SK-N-MC (cell line): ENCODE measurements at regions not wholly inside any gene's neighbourhood (a gene's known extent, or its start where the extent isn't known, plus 50 kb on each side); places are given as distances from the start of the nearest gene placed in this dataset.

Experiments used
- DNase-seq: peaks from one replicate; pipeline ENCODE4 v3.0.0-alpha.2; 2011; ENCODE audit warnings: low read depth, low spot score
- H3K27ac ChIP-seq: fragments of 200-600 bp; sonication (generic); 2 replicates; pipeline ENCODE4 v1.5.1; 2016; ENCODE audit warnings: mixed run types
- H3K36me3 ChIP-seq: fragments of 200-600 bp; sonication (generic); 2 replicates; pipeline ENCODE4 v1.6.1; 2017; ENCODE audit warnings: antibody characterized with exemption, low read length, mixed read lengths; ENCODE audit not compliant: insufficient read depth
- H3K4me3 ChIP-seq: fragments of 200-600 bp; sonication (generic); 2 replicates; pipeline ENCODE4 v1.5.1; 2016
- H3K9ac ChIP-seq: fragments of 200-600 bp; sonication (generic); 2 replicates; pipeline ENCODE4 v1.8.0; 2017; ENCODE audit warnings: mixed run types, mixed read lengths; ENCODE audit not compliant: insufficient read length
- H3K9me3 ChIP-seq: fragments of 200-600 bp; sonication (generic); 2 replicates; pipeline ENCODE4 v1.6.1; 2017; ENCODE audit warnings: low read depth, mild to moderate bottlenecking, antibody characterized with exemption, low read length, moderate library complexity, mixed read lengths
- EZH2 ChIP-seq: fragments of 200-600 bp; sonication (generic); IDR thresholded peaks from one replicate; pipeline ENCODE4 v1.6.1; 2017; ENCODE audit warnings: antibody characterized with exemption
- FOXP2 ChIP-seq: optimal IDR thresholded peaks from 2 replicates; pipeline ENCODE3; 2011; ENCODE audit warnings: mild to moderate bottlenecking, moderate library complexity; ENCODE audit not compliant: insufficient read depth; ENCODE audit errors: extremely low read length, control extremely low read depth
- POLR2AphosphoS5 ChIP-seq: IDR thresholded peaks from 2 replicates; pipeline ENCODE4 v1.6.1; 2012; ENCODE audit warnings: mild to moderate bottlenecking, low read depth, low read length, borderline replicate concordance

GRCh38 chr3:163159306-163159705 is 1662.7 kb downstream of the OTOL1 start:
- Histone ChIP-seq H3K4me3 (no peak overlapping the region), H3K9me3 (no peaks in the 10 kb centered on the region), H3K36me3 (no peaks in the 10 kb centered on the region), H3K9ac (no peak overlapping the region), H3K27ac (no peak overlapping the region)
- no peak for TF ChIP-seq POLR2AphosphoS5
- TF ChIP-seq EZH2, result no peak
- TF ChIP-seq FOXP2, result no peak
- DNase-seq, result no peak

- Histone ChIP-seq H3K9ac (no peak overlapping the region), H3K4me3 (no peak overlapping the region), H3K9me3 (peaks cover 5% of the 10 kb centered on the region; the same call in 1 of the 2 replicates), H3K36me3 (no peaks in the 10 kb centered on the region), H3K27ac (no peak overlapping the region)
- no peak for DNase-seq
- TF ChIP-seq EZH2, result no peak
- TF ChIP-seq POLR2AphosphoS5, result no peak
- no peak for TF ChIP-seq FOXP2
These were observed 1643.0 kb downstream of the OTOL1 start for GRCh38 chr3:163139600-163139999.

- no peak overlapping the region for H3K9ac ChIP-seq
- no peaks in the 10 kb centered on the region for H3K36me3 ChIP-seq
- DNase-seq, result no peak
- H3K9me3 ChIP-seq, result peaks cover 5% of the 10 kb centered on the region; the same call in 1 of the 2 replicates
- no peak overlapping the region for H3K4me3 ChIP-seq
- no peak overlapping the region for H3K27ac ChIP-seq
- TF ChIP-seq EZH2, result no peak
- no peak for TF ChIP-seq FOXP2
- no peak for TF ChIP-seq POLR2AphosphoS5
These were observed 1641.7 kb downstream of the OTOL1 start for GRCh38 chr3:163138258-163138657.

DNA sequence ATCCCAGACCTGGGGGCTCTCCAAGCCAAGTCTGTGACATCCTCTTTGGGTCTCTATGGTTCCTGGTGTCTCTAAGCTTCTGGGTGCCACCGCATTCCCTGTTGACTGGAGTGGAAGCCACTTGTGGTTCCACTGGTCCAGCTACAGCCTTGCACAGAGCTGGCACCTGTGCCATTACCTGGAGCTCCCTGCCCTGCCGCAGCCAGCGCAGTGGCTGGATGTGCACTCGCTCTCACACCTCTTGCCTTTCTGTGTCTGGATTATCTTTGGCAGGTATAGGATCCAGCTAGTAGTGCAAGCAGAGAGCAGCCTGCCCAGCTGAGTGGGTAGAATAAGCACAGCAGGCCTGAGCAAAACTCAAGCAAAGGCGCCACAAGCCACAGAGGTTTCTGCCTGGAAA is 1635.5 kb downstream of the OTOL1 start:
- H3K9me3 ChIP-seq, result peaks cover 4% of the 10 kb centered on the region; the same call in 1 of the 2 replicates
- H3K4me3 ChIP-seq, result no peak overlapping the region
- no peak overlapping the region for H3K27ac ChIP-seq
- no peak overlapping the region for H3K9ac ChIP-seq
- TF ChIP-seq FOXP2 (no peak), POLR2AphosphoS5 (no peak), EZH2 (no peak)
- H3K36me3 ChIP-seq, result no peaks in the 10 kb centered on the region
- DNase-seq, result no peak

- no peak for DNase-seq
- H3K27ac ChIP-seq, result no peak overlapping the region
These were observed 1632.7 kb downstream of the OTOL1 start for GRCh38 chr3:163129287-163129686.

GRCh38 chr3:163126115-163126514 is 1629.5 kb downstream of the OTOL1 start:
- Histone ChIP-seq H3K27ac (no peak overlapping the region), H3K9me3 (peaks cover 14% of the 10 kb centered on the region; the same call in 1 of the 2 replicates), H3K4me3 (no peak overlapping the region), H3K9ac (no peak overlapping the region), H3K36me3 (no peaks in the 10 kb centered on the region)
- DNase-seq, result no peak
- TF ChIP-seq POLR2AphosphoS5, result no peak
- TF ChIP-seq FOXP2, result no peak
- no peak for TF ChIP-seq EZH2

More at GRCh38 chr3:163129287-163129686, 1632.7 kb downstream of the OTOL1 start:
- H3K9ac ChIP-seq, result no peak overlapping the region
- no peak for TF ChIP-seq POLR2AphosphoS5
- TF ChIP-seq EZH2, result no peak
- TF ChIP-seq FOXP2, result no peak
- no peaks in the 10 kb centered on the region for H3K36me3 ChIP-seq
- H3K9me3 ChIP-seq, result peaks cover 14% of the 10 kb centered on the region; the same call in 1 of the 2 replicates
- no peak overlapping the region for H3K4me3 ChIP-seq
